ENCODE measurements at regions not wholly inside any gene's neighbourhood (a gene's known extent, or its start where the extent isn't known, plus 50 kb on each side); places are given as distances from the start of the nearest gene placed in this dataset.

GRCh38 chr4:111681270-111681669 is 464.0 kb upstream of the FAM241A start:
- no peak for DNase-seq

GRCh38 chr4:111681751-111682150 is 463.5 kb upstream of the FAM241A start:
- peak; percentile 3 for DNase-seq

GRCh38 chr4:111685205-111685604 is 460.0 kb upstream of the FAM241A start:
- no peak for DNase-seq

GRCh38 chr4:111689214-111689613 is 456.0 kb upstream of the FAM241A start:
- no peak for DNase-seq

GRCh38 chr4:111689731-111690130 is 455.5 kb upstream of the FAM241A start:
- no peak for DNase-seq

GRCh38 chr4:111693758-111694157 is 451.5 kb upstream of the FAM241A start:
- DNase-seq: no peak

- DNase-seq: no peak
Measured at GRCh38 chr4:111695677-111696076, 449.6 kb upstream of the FAM241A start.

- no peak for DNase-seq
Measured at GRCh38 chr4:111696505-111696904, 448.7 kb upstream of the FAM241A start.

- DNase-seq: no peak
Measured at GRCh38 chr4:111697176-111697942, 447.9 kb upstream of the FAM241A start.

- DNase-seq: no peak
Measured at GRCh38 chr4:111698361-111698760, 446.9 kb upstream of the FAM241A start.

GRCh38 chr4:111699165-111699564 is 446.1 kb upstream of the FAM241A start:
- DNase-seq: no peak

GRCh38 chr4:111701102-111701501 is 444.2 kb upstream of the FAM241A start:
- no peak for DNase-seq

GRCh38 chr4:111707491-111707890 is 437.8 kb upstream of the FAM241A start:
- DNase-seq: no peak

GRCh38 chr4:111712093-111712677 is 433.1 kb upstream of the FAM241A start:
- DNase-seq: no peak

- no peak for DNase-seq
Measured at GRCh38 chr4:111713276-111713675, 432.0 kb upstream of the FAM241A start.

- no peak for DNase-seq
Measured at GRCh38 chr4:111717921-111718320, 427.3 kb upstream of the FAM241A start.

- no peak for DNase-seq
Measured at GRCh38 chr4:111718763-111719559, 426.3 kb upstream of the FAM241A start.

- no peak for DNase-seq
Measured at GRCh38 chr4:111720866-111721265, 424.4 kb upstream of the FAM241A start.

GRCh38 chr4:111722213-111722720 is 423.0 kb upstream of the FAM241A start:
- no peak for DNase-seq

GRCh38 chr4:111736516-111736915 is 408.7 kb upstream of the FAM241A start:
- no peak for DNase-seq

GRCh38 chr4:111744847-111745246 is 400.4 kb upstream of the FAM241A start:
- DNase-seq: no peak

- DNase-seq: no peak
Measured at GRCh38 chr4:111748157-111748556, 397.1 kb upstream of the FAM241A start.

- DNase-seq: no peak
Measured at GRCh38 chr4:111754003-111754402, 391.3 kb upstream of the FAM241A start.

- no peak for DNase-seq
Measured at GRCh38 chr4:111755571-111755970, 389.7 kb upstream of the FAM241A start.
